Spleen (tissue), 11 donors: ENCODE measurements at regions not wholly inside any gene's neighbourhood (a gene's known extent, or its start where the extent isn't known, plus 50 kb on each side); places are given as distances from the start of the nearest gene placed in this dataset.

Experiments used
- DNase-seq: peaks from one replicate; pipeline ENCODE4 v3.0.0-alpha.2; 2020
- H3K27ac ChIP-seq, 8 donors: fragments of 200-600 bp; sonication (generic) in 7 of 8; 1 replicate in 4 of 8; 2 replicates in 4 of 8; pipeline versions ENCODE4 v1.5.0 to v1.8.0; 2016 to 2021; ENCODE audit warnings: inconsistent platforms in 4 of 8, mild to moderate bottlenecking in 4 of 8, moderate library complexity in 1 of 8
- H3K27me3 ChIP-seq, 7 donors: fragments of 200-600 bp; sonication (generic) in 6 of 7; replicated peaks in 1 of 7; 1 replicate in 4 of 7; 2 replicates in 3 of 7; pipeline versions ENCODE4 v1.5.0 to v1.8.0; 2016 to 2021; ENCODE audit warnings: inconsistent platforms in 3 of 7, mild to moderate bottlenecking in 1 of 7
- H3K36me3 ChIP-seq, 6 donors: fragments of 200-600 bp; sonication (generic) in 5 of 6; 1 replicate in 4 of 6; 2 replicates in 2 of 6; pipeline versions ENCODE4 v1.5.0 to v1.8.0; 2016 to 2021; ENCODE audit warnings: inconsistent platforms in 2 of 6
- H3K4me1 ChIP-seq, 6 donors: fragments of 200-600 bp; sonication (generic) in 5 of 6; 1 replicate in 3 of 6; 2 replicates in 3 of 6; pipeline versions ENCODE4 v1.5.0 to v1.8.0; 2016 to 2021; ENCODE audit warnings: inconsistent platforms in 3 of 6
- H3K4me3 ChIP-seq, 8 donors: fragments of 200-600 bp; sonication (generic) in 7 of 8; 1 replicate in 4 of 8; 2 replicates in 4 of 8; pipeline versions ENCODE4 v1.5.0 to v1.8.0; 2016 to 2021; ENCODE audit warnings: inconsistent platforms in 4 of 8, mild to moderate bottlenecking in 4 of 8, moderate library complexity in 2 of 8
- H3K9me3 ChIP-seq, 8 donors: fragments of 200-600 bp; sonication (generic) in 7 of 8; 1 replicate in 4 of 8; 2 replicates in 4 of 8; pipeline versions ENCODE4 v1.5.0 to v1.8.0; 2016 to 2021; ENCODE audit warnings: inconsistent platforms in 4 of 8
- POLR2A ChIP-seq, 3 donors: fragments of 450-650 bp; IDR thresholded peaks; one replicate each; pipeline ENCODE4 v1.5.1; 2017; ENCODE audit warnings: antibody characterized with exemption in 3 of 3, mild to moderate bottlenecking in 1 of 3
- POLR2AphosphoS5 ChIP-seq, 3 donors: sonication (generic); formaldehyde crosslinking; IDR thresholded peaks; one replicate each; pipeline ENCODE4 v1.5.1; 2017; ENCODE audit warnings: antibody characterized with exemption in 3 of 3
- WGBS, 5 donors: extraction: QIAGEN DNeasy Blood & Tissue Kit in 3 of 5; methylation state at CpG; one replicate each; pipeline versions ENCODE4 v1.1.5 to v1.1.7; 2013 to 2018; 5-methylcytosine and 5-hydroxymethylcytosine counted together
- intact Hi-C: fragments of 100-400 bp; cut with DNase I; formaldehyde crosslinking; loops from one replicate; pipeline ENCODE4 v1.15.0; 2023; ENCODE audit warnings: low total_unique reads
- TF ChIP-seq, protein P1 (sequence below), 11 experiments: fragments of 200-600 bp in 7 of 11; fragments of 450-650 bp in 4 of 11; sonication (generic) in 4 of 11; IDR thresholded peaks in 8 of 11; conservative IDR thresholded peaks in 3 of 11; 1 replicate in 7 of 11; 2 replicates in 4 of 11; pipeline versions ENCODE4 v1.4.0 to v1.8.0; 2016 to 2021; ENCODE audit warnings: antibody characterized with exemption in 11 of 11, inconsistent platforms in 4 of 11, mild to moderate bottlenecking in 1 of 11
- donor health status: healthy with polysubstance abuse.
- donor health status: DM: no; HTN: no; CAD: no; lungs with moderate emphysema.
- donor health status: DM: no; HTN: no; CAD: no.
- donor health status: Bipolar disorder and iron deficiency.
- donor health status: healthy.
- donor health status: DM: no; HTN: no; CAD: no.
- donor health status: DM: yes; HTN: yes; CAD: no.

DNA sequence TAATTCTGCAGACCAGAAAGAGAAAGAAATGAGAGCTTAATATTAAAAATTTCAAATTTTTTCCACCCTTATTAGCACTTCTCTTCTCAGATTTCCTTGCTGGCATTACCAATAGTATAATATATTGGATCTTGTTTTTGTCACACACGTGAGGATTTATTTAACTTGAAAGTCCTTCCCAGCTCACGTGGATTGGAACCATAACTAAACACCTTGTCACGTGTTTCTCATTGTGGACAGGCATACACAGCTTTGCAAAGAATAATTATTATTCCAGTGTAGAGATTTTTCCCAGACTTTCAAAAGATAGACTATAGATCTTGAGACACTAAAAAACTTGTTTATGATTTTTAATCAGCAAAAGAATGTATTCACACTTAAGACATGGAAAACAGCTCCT, 123.8 kb upstream of the LPAR1 start:
- no peak overlapping the region for H3K27ac ChIP-seq
- intact Hi-C loops = no loop called here
- H3K4me1 ChIP-seq = peaks cover 0 to 21% (median 4%) of the 10 kb centered on the region in 6 donors
- TF ChIP-seq POLR2A (IDR thresholded peaks at IDR 0.05) (no peak), POLR2AphosphoS5 (IDR thresholded peaks at IDR 0.05) (no peak)
- TF ChIP-seq, protein P1, sequence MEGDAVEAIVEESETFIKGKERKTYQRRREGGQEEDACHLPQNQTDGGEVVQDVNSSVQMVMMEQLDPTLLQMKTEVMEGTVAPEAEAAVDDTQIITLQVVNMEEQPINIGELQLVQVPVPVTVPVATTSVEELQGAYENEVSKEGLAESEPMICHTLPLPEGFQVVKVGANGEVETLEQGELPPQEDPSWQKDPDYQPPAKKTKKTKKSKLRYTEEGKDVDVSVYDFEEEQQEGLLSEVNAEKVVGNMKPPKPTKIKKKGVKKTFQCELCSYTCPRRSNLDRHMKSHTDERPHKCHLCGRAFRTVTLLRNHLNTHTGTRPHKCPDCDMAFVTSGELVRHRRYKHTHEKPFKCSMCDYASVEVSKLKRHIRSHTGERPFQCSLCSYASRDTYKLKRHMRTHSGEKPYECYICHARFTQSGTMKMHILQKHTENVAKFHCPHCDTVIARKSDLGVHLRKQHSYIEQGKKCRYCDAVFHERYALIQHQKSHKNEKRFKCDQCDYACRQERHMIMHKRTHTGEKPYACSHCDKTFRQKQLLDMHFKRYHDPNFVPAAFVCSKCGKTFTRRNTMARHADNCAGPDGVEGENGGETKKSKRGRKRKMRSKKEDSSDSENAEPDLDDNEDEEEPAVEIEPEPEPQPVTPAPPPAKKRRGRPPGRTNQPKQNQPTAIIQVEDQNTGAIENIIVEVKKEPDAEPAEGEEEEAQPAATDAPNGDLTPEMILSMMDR (IDR thresholded peaks at IDR 0.05 in 8 of 11, conservative IDR thresholded peaks at IDR 0.05 in 3 of 11) = no peak
- no peaks in the 10 kb centered on the region for H3K27me3 ChIP-seq
- peaks cover 0 to 13% (median 9%) of the 10 kb centered on the region in 8 donors for H3K9me3 ChIP-seq
- no peak for DNase-seq
- no peaks in the 10 kb centered on the region for H3K36me3 ChIP-seq
- no peak overlapping the region for H3K4me3 ChIP-seq
- 86 to 94% (median 92%) methylated on average over 3 of the region's 3 CpGs for WGBS, 5 donors

DNA sequence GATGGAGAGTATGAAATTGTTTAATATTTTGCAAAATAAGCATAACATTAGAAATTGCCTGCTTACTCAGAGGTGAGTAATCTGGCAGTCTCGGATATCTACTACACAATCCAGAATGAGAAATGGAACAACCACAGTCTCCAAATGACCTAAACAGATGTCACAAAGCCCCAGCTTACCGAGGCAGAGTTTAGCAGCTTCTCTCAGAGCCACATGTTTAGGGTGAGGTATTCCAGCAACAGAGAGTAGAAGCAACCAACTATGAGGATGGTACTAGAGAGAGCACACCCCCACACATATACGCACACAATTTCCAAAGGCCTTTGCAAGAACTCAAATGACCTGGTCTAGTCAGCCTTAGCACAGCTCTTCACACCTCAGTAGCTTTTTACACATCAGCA, 122.7 kb upstream of the LPAR1 start:
- H3K36me3 ChIP-seq = no peaks in the 10 kb centered on the region
- TF ChIP-seq POLR2A (IDR thresholded peaks at IDR 0.05) (no peak), POLR2AphosphoS5 (IDR thresholded peaks at IDR 0.05) (no peak)
- TF ChIP-seq, protein P1 (IDR thresholded peaks at IDR 0.05 in 8 of 11, conservative IDR thresholded peaks at IDR 0.05 in 3 of 11) = no peak
- H3K27me3 ChIP-seq = no peaks in the 10 kb centered on the region
- H3K27ac ChIP-seq = no peak overlapping the region
- WGBS, 5 donors = 78 to 93% (median 86%) methylated on average over 3 of the region's 3 CpGs
- no peak for DNase-seq
- peaks cover 0 to 21% (median 4%) of the 10 kb centered on the region in 6 donors for H3K4me1 ChIP-seq
- intact Hi-C loops = no loop called here
- H3K4me3 ChIP-seq = no peak overlapping the region
- peaks cover 0 to 3% (median under 1%) of the 10 kb centered on the region in 8 donors for H3K9me3 ChIP-seq

DNA sequence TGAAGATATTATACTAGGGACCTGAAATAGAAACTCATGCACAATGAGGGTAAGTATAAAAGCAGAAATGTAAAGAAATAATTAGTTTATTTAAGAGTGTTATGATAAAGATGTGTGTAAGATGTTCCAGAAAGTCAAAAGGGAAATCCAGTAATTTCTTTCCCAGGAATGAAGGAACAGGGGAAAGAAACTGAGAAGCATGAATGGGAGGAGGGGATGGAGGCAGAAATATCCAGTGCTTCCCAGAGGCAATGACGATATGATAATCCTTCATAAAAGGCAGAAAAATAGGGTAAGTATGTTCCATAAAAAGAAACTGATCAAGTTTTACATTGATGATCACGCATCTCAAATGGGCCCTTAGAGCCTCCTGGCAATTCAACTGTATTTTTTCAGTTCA, 120.7 kb upstream of the LPAR1 start:
- no peak for DNase-seq
- Histone ChIP-seq H3K27ac (no peak overlapping the region), H3K4me1 (peaks cover 0 to 14% (median 4%) of the 10 kb centered on the region in 6 donors), H3K9me3 (no peaks in the 10 kb centered on the region), H3K4me3 (no peak overlapping the region), H3K27me3 (no peaks in the 10 kb centered on the region), H3K36me3 (no peaks in the 10 kb centered on the region)
- intact Hi-C loops = no loop called here
- TF ChIP-seq, protein P1 (IDR thresholded peaks at IDR 0.05 in 8 of 11, conservative IDR thresholded peaks at IDR 0.05 in 3 of 11) = no peak
- TF ChIP-seq POLR2A (IDR thresholded peaks at IDR 0.05) = no peak
- TF ChIP-seq POLR2AphosphoS5 (IDR thresholded peaks at IDR 0.05) = no peak
- 84 to 95% (median 86%) methylated on average over 2 of the region's 2 CpGs for WGBS, 5 donors

DNA sequence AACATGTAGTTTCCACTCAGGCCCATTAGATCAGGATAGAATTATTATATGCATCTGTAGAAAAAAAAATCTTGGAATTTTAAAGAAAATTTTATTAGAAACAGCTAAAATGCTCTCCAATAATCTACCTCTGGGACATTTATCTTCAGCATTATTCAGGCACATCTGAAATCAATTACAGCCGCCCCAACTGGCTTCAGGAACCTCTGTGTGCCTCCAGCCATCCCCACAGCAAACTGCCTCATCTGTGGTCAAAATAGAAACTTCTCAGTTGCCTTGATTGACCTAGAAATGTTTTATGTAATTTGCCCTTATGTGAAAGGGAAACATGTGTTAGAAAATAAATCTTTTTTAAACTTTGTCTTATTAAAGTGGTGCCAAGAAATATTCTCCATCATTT, 120.1 kb upstream of the LPAR1 start:
- intact Hi-C loops = no loop called here
- TF ChIP-seq, protein P1 (IDR thresholded peaks at IDR 0.05 in 8 of 11, conservative IDR thresholded peaks at IDR 0.05 in 3 of 11) = no peak
- 77 to 84% (median 81%) methylated on average over 1 of the region's 1 CpG for whole genome bisulfite sequencing, 5 donors
- DNase-seq = no peak
- no peak overlapping the region for H3K27ac ChIP-seq
- no peaks in the 10 kb centered on the region for H3K36me3 ChIP-seq
- no peaks in the 10 kb centered on the region for H3K27me3 ChIP-seq
- H3K9me3 ChIP-seq = no peaks in the 10 kb centered on the region
- H3K4me1 ChIP-seq = peaks cover 0 to 8% (median 2%) of the 10 kb centered on the region in 6 donors
- H3K4me3 ChIP-seq = no peak overlapping the region
